ENCODE measurements at regions not wholly inside any gene's neighbourhood (a gene's known extent, or its start where the extent isn't known, plus 50 kb on each side); places are given as distances from the start of the nearest gene placed in this dataset.

- H3K27me3 ChIP-seq = no peaks in the 10 kb centered on the region
- no peaks in the 10 kb centered on the region for H3K36me3 ChIP-seq
- H3K27ac ChIP-seq = no peak overlapping the region
- TF ChIP-seq POLR2AphosphoS5 (IDR thresholded peaks at IDR 0.05; ENCODE audit: insufficient read depth in 1 of 2, low read depth in 1 of 2) (no peak), POLR2A (IDR thresholded peaks at IDR 0.05) (no peak)
- TF ChIP-seq, protein P1, sequence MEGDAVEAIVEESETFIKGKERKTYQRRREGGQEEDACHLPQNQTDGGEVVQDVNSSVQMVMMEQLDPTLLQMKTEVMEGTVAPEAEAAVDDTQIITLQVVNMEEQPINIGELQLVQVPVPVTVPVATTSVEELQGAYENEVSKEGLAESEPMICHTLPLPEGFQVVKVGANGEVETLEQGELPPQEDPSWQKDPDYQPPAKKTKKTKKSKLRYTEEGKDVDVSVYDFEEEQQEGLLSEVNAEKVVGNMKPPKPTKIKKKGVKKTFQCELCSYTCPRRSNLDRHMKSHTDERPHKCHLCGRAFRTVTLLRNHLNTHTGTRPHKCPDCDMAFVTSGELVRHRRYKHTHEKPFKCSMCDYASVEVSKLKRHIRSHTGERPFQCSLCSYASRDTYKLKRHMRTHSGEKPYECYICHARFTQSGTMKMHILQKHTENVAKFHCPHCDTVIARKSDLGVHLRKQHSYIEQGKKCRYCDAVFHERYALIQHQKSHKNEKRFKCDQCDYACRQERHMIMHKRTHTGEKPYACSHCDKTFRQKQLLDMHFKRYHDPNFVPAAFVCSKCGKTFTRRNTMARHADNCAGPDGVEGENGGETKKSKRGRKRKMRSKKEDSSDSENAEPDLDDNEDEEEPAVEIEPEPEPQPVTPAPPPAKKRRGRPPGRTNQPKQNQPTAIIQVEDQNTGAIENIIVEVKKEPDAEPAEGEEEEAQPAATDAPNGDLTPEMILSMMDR (IDR thresholded peaks at IDR 0.05) = no peak
- DNase-seq (ENCODE audit: extremely low spot score in 2 of 2) = no peak
- intact Hi-C loops (cut with DNase I) = no loop called here
- H3K4me1 ChIP-seq = no peaks in the 10 kb centered on the region
- no peaks in the 10 kb centered on the region for H3K9me3 ChIP-seq
- H3K4me3 ChIP-seq = no peak overlapping the region
These were observed 74.2 kb upstream of the BMP2 start for GRCh38 chr20:6693178-6693807.

DNA sequence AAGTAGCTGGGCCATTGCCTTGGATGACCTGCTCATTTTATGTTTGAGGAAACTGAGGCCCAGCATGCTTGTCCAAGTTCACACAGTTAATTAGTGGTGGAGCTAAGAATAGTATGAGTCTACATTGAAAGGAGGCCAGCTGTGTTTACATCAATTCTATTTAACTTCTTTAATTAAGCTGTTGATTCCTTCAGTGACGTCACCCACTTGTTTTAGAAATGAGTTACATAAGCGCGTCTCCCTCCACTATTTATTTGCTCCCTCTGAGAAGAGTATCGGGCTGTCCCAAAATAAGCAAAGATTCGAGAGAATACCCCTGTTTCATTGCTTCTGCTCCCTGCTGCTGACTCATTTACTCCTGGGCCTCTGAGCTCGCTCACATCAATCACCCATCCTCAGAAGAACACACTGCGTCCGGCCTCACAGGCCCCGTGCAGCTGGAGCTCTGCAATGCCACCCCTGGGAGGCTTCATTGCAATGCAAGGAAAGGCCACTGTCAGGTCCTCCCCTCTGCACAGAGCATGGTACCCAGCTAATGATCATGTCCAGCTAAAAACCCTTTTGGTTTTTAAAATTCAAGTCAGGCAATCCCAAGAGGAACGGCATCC is 74.8 kb upstream of the BMP2 start:
- Histone ChIP-seq H3K9me3 (no peaks in the 10 kb centered on the region), H3K27ac (no peak overlapping the region), H3K4me3 (no peak overlapping the region), H3K4me1 (no peaks in the 10 kb centered on the region), H3K27me3 (no peaks in the 10 kb centered on the region), H3K36me3 (no peaks in the 10 kb centered on the region)
- no peak for DNase-seq (ENCODE audit: extremely low spot score in 2 of 2)
- TF ChIP-seq POLR2AphosphoS5 (IDR thresholded peaks at IDR 0.05; ENCODE audit: insufficient read depth in 1 of 2, low read depth in 1 of 2) (no peak), POLR2A (IDR thresholded peaks at IDR 0.05) (no peak)
- TF ChIP-seq, protein P1 (IDR thresholded peaks at IDR 0.05) = no peak
- intact Hi-C loops (cut with DNase I) = no loop called here

DNA sequence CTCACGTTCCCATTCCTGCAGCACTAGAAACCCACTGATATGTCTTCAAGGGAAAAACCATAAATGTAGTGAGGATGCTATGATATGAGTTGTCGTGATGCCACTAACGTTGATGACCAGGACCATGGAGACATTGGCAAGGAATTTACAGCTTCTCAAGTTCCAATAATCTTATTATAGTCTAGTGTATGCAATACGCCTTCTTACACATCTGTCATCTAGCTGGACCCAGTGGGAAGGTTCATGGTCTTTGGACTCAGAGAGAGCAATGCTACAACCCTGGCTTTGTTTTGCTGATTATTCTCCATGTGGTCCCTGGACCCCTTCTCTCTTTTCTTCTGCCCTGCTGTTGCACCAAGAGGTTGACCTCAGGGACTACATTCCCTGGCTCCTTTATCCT is 76.0 kb upstream of the BMP2 start:
- intact Hi-C loops (cut with DNase I) = no loop called here
- Histone ChIP-seq H3K27me3 (no peaks in the 10 kb centered on the region), H3K4me3 (no peak overlapping the region), H3K4me1 (no peaks in the 10 kb centered on the region), H3K36me3 (no peaks in the 10 kb centered on the region), H3K9me3 (no peaks in the 10 kb centered on the region), H3K27ac (no peak overlapping the region)
- DNase-seq (ENCODE audit: extremely low spot score in 2 of 2) = no peak
- no peak for TF ChIP-seq POLR2AphosphoS5 (IDR thresholded peaks at IDR 0.05; ENCODE audit: insufficient read depth in 1 of 2, low read depth in 1 of 2)
- no peak for TF ChIP-seq POLR2A (IDR thresholded peaks at IDR 0.05)
- TF ChIP-seq, protein P1 (IDR thresholded peaks at IDR 0.05) = no peak

- no peak for DNase-seq (ENCODE audit: extremely low spot score in 2 of 2)
- no peaks in the 10 kb centered on the region for H3K4me1 ChIP-seq
- intact Hi-C loops (cut with DNase I) = no loop called here
- no peak overlapping the region for H3K4me3 ChIP-seq
- no peaks in the 10 kb centered on the region for H3K9me3 ChIP-seq
- no peaks in the 10 kb centered on the region for H3K36me3 ChIP-seq
- TF ChIP-seq POLR2AphosphoS5 (IDR thresholded peaks at IDR 0.05; ENCODE audit: insufficient read depth in 1 of 2, low read depth in 1 of 2) = no peak
- no peak for TF ChIP-seq POLR2A (IDR thresholded peaks at IDR 0.05)
- TF ChIP-seq, protein P1 (IDR thresholded peaks at IDR 0.05) = no peak
- H3K27ac ChIP-seq = no peak overlapping the region
- H3K27me3 ChIP-seq = no peaks in the 10 kb centered on the region
These were observed 78.0 kb upstream of the BMP2 start for GRCh38 chr20:6689339-6689973.

GRCh38 chr20:6686171-6686570 is 81.3 kb upstream of the BMP2 start:
- Histone ChIP-seq H3K27me3 (no peaks in the 10 kb centered on the region), H3K36me3 (no peaks in the 10 kb centered on the region), H3K9me3 (no peaks in the 10 kb centered on the region), H3K4me1 (no peaks in the 10 kb centered on the region), H3K4me3 (no peak overlapping the region), H3K27ac (no peak overlapping the region)
- intact Hi-C loops (cut with DNase I) = no loop called here
- no peak for DNase-seq (ENCODE audit: extremely low spot score in 2 of 2)
- TF ChIP-seq, protein P1 (IDR thresholded peaks at IDR 0.05) = no peak
- TF ChIP-seq POLR2A (IDR thresholded peaks at IDR 0.05) = no peak
- no peak for TF ChIP-seq POLR2AphosphoS5 (IDR thresholded peaks at IDR 0.05; ENCODE audit: insufficient read depth in 1 of 2, low read depth in 1 of 2)

Data from vagina (tissue), 2 donors.